ENCODE measurements at regions not wholly inside any gene's neighbourhood (a gene's known extent, or its start where the extent isn't known, plus 50 kb on each side); places are given as distances from the start of the nearest gene placed in this dataset.

GRCh38 chr2:199679883-199680282, 171.1 kb downstream of the FTCDNL1 start:
- Histone ChIP-seq H2AFZ (no peak overlapping the region), H3K9ac (no peak overlapping the region), H3K27me3 (ENCODE audit: control insufficient read depth, insufficient read depth, low read length) (no peaks in the 10 kb centered on the region), H3K27ac (no peak overlapping the region), H3K4me2 (ENCODE audit: low read length) (no peak overlapping the region), H3K9me3 (ENCODE audit: control insufficient read depth, low read length) (no peaks in the 10 kb centered on the region), H3K79me2 (no peaks in the 10 kb centered on the region), H3K4me1 (no peaks in the 10 kb centered on the region), H3K4me3 (ENCODE audit: low read depth, low read length) (no peak overlapping the region), H3K36me3 (ENCODE audit: control insufficient read depth, insufficient read depth, low read length) (no peaks in the 10 kb centered on the region)
- no peak for TF ChIP-seq CTCF (IDR thresholded peaks at IDR 0.05)

GRCh38 chr2:199677881-199678280, 173.1 kb downstream of the FTCDNL1 start:
- Histone ChIP-seq H3K36me3 (ENCODE audit: control insufficient read depth, insufficient read depth, low read length) (no peaks in the 10 kb centered on the region), H2AFZ (no peak overlapping the region), H3K79me2 (no peaks in the 10 kb centered on the region), H3K4me2 (ENCODE audit: low read length) (no peak overlapping the region), H3K9ac (no peak overlapping the region), H3K9me3 (ENCODE audit: control insufficient read depth, low read length) (no peaks in the 10 kb centered on the region), H3K27me3 (ENCODE audit: control insufficient read depth, insufficient read depth, low read length) (no peaks in the 10 kb centered on the region), H3K4me1 (no peaks in the 10 kb centered on the region), H3K4me3 (ENCODE audit: low read depth, low read length) (no peak overlapping the region), H3K27ac (no peak overlapping the region)
- TF ChIP-seq CTCF (IDR thresholded peaks at IDR 0.05): no peak

- no peak overlapping the region for H2AFZ ChIP-seq
- no peak overlapping the region for H3K27ac ChIP-seq
- no peak overlapping the region for H3K9ac ChIP-seq
- no peak overlapping the region for H3K4me3 ChIP-seq (ENCODE audit: low read depth, low read length)
- H3K4me2 ChIP-seq (ENCODE audit: low read length): no peak overlapping the region
- no peaks in the 10 kb centered on the region for H3K27me3 ChIP-seq (ENCODE audit: control insufficient read depth, insufficient read depth, low read length)
- no peak for TF ChIP-seq CTCF (IDR thresholded peaks at IDR 0.05)
- H3K36me3 ChIP-seq (ENCODE audit: control insufficient read depth, insufficient read depth, low read length): no peaks in the 10 kb centered on the region
- no peaks in the 10 kb centered on the region for H3K79me2 ChIP-seq
- no peaks in the 10 kb centered on the region for H3K4me1 ChIP-seq
- no peaks in the 10 kb centered on the region for H3K9me3 ChIP-seq (ENCODE audit: control insufficient read depth, low read length)
These were observed 182.3 kb downstream of the FTCDNL1 start for GRCh38 chr2:199668645-199669044.

GRCh38 chr2:199663157-199663556, 187.8 kb downstream of the FTCDNL1 start:
- H3K4me1 ChIP-seq: no peaks in the 10 kb centered on the region
- no peak for TF ChIP-seq CTCF (IDR thresholded peaks at IDR 0.05)
- H3K4me2 ChIP-seq (ENCODE audit: low read length): no peak overlapping the region
- H3K9me3 ChIP-seq (ENCODE audit: control insufficient read depth, low read length): no peaks in the 10 kb centered on the region
- no peak overlapping the region for H3K9ac ChIP-seq
- no peak overlapping the region for H3K4me3 ChIP-seq (ENCODE audit: low read depth, low read length)
- no peaks in the 10 kb centered on the region for H3K79me2 ChIP-seq
- H3K27me3 ChIP-seq (ENCODE audit: control insufficient read depth, insufficient read depth, low read length): no peaks in the 10 kb centered on the region
- H3K36me3 ChIP-seq (ENCODE audit: control insufficient read depth, insufficient read depth, low read length): no peaks in the 10 kb centered on the region
- H3K27ac ChIP-seq: no peak overlapping the region
- H2AFZ ChIP-seq: no peak overlapping the region

GRCh38 chr2:199662255-199662654, 188.7 kb downstream of the FTCDNL1 start:
- no peak for TF ChIP-seq CTCF (IDR thresholded peaks at IDR 0.05)
- Histone ChIP-seq H3K27ac (no peak overlapping the region), H3K9ac (no peak overlapping the region), H3K27me3 (ENCODE audit: control insufficient read depth, insufficient read depth, low read length) (no peaks in the 10 kb centered on the region), H3K36me3 (ENCODE audit: control insufficient read depth, insufficient read depth, low read length) (no peaks in the 10 kb centered on the region), H3K79me2 (no peaks in the 10 kb centered on the region), H3K4me2 (ENCODE audit: low read length) (no peak overlapping the region), H3K9me3 (ENCODE audit: control insufficient read depth, low read length) (no peaks in the 10 kb centered on the region), H3K4me1 (no peaks in the 10 kb centered on the region), H2AFZ (no peak overlapping the region), H3K4me3 (ENCODE audit: low read depth, low read length) (no peak overlapping the region)

All from parathyroid adenoma (tissue), 2 donors.